ENCODE measurements at regions not wholly inside any gene's neighbourhood (a gene's known extent, or its start where the extent isn't known, plus 50 kb on each side); places are given as distances from the start of the nearest gene placed in this dataset.

DNA sequence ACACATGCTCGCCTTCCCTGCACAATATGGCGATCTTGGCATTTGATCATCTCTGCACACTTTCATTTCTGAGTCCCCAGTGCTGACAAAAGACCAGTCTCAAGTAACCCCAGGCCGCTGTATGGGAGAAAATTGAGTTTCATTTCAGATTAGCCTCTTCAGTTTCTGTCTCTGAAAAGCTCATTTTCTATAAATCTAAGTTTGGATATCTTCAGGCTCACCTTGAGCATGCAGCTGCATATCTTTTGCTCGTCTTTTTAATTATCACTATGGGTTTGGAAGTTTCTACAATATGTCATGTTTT lies 169.1 kb upstream of the MAST4 start:
- no peak for DNase-seq
- H3K9me3 ChIP-seq, result no peaks in the 10 kb centered on the region
- peaks cover 16% of the 10 kb centered on the region for H3K4me1 ChIP-seq
- no peak overlapping the region for H3K4me3 ChIP-seq (ENCODE audit: low read depth, low read length)
- TF ChIP-seq, protein P1, sequence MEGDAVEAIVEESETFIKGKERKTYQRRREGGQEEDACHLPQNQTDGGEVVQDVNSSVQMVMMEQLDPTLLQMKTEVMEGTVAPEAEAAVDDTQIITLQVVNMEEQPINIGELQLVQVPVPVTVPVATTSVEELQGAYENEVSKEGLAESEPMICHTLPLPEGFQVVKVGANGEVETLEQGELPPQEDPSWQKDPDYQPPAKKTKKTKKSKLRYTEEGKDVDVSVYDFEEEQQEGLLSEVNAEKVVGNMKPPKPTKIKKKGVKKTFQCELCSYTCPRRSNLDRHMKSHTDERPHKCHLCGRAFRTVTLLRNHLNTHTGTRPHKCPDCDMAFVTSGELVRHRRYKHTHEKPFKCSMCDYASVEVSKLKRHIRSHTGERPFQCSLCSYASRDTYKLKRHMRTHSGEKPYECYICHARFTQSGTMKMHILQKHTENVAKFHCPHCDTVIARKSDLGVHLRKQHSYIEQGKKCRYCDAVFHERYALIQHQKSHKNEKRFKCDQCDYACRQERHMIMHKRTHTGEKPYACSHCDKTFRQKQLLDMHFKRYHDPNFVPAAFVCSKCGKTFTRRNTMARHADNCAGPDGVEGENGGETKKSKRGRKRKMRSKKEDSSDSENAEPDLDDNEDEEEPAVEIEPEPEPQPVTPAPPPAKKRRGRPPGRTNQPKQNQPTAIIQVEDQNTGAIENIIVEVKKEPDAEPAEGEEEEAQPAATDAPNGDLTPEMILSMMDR (IDR thresholded peaks at IDR 0.05; ENCODE audit: low read depth, low read length), result no peak
- no peaks in the 10 kb centered on the region; the same call in 1 of the 2 replicates for H3K27me3 ChIP-seq
- no peaks in the 10 kb centered on the region for H3K36me3 ChIP-seq

DNA sequence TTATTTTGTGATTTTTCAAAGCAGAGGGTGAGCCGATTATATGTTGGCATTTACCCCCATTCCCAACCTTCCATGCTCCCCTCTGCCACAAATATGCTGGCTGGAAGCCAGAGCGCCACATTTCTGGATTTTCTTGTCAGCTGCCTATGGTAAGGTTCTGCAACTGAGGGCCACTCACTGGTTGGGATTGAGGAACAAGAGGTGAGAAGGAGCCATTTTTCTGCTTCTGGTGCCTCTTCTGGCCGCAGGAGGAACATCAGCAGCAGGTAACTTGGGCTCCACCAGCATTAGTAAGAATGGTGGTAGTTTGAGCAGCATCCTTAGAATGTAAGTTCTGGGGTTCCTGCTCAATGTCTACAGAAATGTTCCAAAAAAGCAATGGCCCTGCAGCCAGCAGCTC lies 159.5 kb upstream of the MAST4 start:
- Histone ChIP-seq H3K36me3 (no peaks in the 10 kb centered on the region), H3K27me3 (no peaks in the 10 kb centered on the region), H3K4me1 (peaks cover 7% of the 10 kb centered on the region), H3K9me3 (no peaks in the 10 kb centered on the region), H3K4me3 (ENCODE audit: low read depth, low read length) (no peak overlapping the region)
- DNase-seq, result peak; percentile 16
- TF ChIP-seq, protein P1 (IDR thresholded peaks at IDR 0.05; ENCODE audit: low read depth, low read length), result peak; percentile 56

DNA sequence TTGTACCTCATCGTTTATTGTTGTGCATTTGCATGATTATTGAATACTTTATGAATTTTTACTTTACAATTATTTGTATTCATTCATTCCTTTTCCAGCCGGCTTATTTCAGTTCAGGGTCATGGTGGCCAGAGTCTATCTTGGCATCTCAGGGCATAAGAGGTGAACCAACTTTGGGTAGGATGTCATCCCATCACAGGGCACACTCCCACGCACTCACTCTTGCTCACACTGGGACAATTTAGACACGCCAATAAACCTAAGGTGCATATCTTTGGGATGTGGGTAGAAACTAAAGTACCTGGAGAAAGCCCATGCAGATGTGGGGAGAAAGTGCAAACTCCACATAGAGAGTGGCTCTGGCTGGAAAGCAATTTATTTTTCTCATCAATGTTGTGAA lies 158.1 kb upstream of the MAST4 start:
- DNase-seq, result no peak
- Histone ChIP-seq H3K4me1 (peaks cover 21% of the 10 kb centered on the region), H3K4me3 (ENCODE audit: low read depth, low read length) (no peak overlapping the region), H3K9me3 (no peaks in the 10 kb centered on the region), H3K36me3 (no peaks in the 10 kb centered on the region), H3K27me3 (no peaks in the 10 kb centered on the region)
- TF ChIP-seq, protein P1 (IDR thresholded peaks at IDR 0.05; ENCODE audit: low read depth, low read length), result no peak

DNA sequence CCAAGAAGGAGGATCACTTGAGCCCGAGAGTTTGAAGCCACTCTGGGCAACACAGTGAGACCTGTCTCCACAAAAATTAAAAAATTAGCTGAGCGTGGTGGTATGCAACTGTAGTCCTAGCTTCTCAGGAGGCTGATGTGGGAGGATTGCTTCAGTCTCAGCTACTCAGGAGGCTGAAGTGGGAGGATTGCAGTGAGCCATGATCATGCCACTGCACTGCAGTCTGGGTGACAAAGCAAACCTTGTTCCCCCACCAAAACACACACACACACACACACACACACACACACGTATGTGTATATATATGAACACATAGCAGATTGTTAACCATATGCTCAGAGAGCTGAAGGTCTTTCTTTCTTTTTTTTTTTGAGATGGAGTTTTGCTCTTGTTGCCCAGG lies 157.5 kb upstream of the MAST4 start:
- Histone ChIP-seq H3K27me3 (no peaks in the 10 kb centered on the region), H3K36me3 (no peaks in the 10 kb centered on the region), H3K4me1 (peaks cover 27% of the 10 kb centered on the region), H3K4me3 (ENCODE audit: low read depth, low read length) (no peak overlapping the region), H3K9me3 (no peaks in the 10 kb centered on the region)
- TF ChIP-seq, protein P1 (IDR thresholded peaks at IDR 0.05; ENCODE audit: low read depth, low read length), result no peak
- no peak for DNase-seq

DNA sequence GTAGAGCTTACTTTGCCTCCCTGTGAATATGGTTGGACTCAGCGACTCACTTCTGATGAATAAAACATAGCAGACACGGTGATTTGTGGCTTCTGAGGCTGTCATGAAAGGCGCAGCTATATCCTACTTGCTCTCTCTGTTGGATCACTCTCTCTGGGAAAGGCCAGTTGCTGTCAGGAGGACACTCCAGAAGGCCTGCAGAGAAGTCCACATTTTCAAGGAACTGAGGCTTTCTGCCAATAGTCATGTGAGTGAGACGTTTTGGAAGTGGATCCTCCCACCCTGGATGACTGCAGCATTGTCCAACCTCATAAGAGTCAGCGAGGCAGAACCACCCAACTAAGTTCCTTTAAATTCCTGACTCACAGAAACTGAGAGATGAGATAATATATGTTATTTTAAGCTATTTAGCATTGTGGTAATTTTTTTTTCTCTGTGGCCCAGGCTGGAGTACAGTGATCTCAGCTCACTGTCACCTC lies 156.0 kb upstream of the MAST4 start:
- H3K4me1 ChIP-seq, result peaks cover 29% of the 10 kb centered on the region
- H3K9me3 ChIP-seq, result no peaks in the 10 kb centered on the region
- DNase-seq, result no peak
- no peak overlapping the region for H3K4me3 ChIP-seq (ENCODE audit: low read depth, low read length)
- no peaks in the 10 kb centered on the region for H3K27me3 ChIP-seq
- H3K36me3 ChIP-seq, result no peaks in the 10 kb centered on the region
- TF ChIP-seq, protein P1 (IDR thresholded peaks at IDR 0.05; ENCODE audit: low read depth, low read length), result no peak

DNA sequence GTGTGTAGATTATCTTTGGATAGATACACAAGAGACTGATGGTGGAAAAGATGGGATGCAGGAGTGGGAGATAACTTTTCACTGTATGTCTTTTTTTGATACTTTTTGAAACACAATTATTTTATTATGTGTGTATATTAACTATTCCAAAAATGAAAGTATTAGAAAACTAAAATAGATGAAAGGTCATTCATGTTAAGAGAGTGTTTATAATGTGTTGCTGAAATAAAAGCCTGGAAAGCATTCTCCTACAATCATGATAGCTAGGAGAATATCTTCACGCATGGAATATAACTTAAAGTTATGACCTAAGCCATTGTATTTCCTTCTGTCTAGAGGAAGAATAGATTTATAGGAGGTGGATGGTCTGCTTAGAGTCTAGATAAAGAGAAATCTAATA lies 154.8 kb upstream of the MAST4 start:
- Histone ChIP-seq H3K27me3 (no peaks in the 10 kb centered on the region), H3K36me3 (no peaks in the 10 kb centered on the region), H3K4me1 (peaks cover 29% of the 10 kb centered on the region), H3K9me3 (no peaks in the 10 kb centered on the region), H3K4me3 (ENCODE audit: low read depth, low read length) (no peak overlapping the region)
- no peak for DNase-seq
- TF ChIP-seq, protein P1 (IDR thresholded peaks at IDR 0.05; ENCODE audit: low read depth, low read length), result no peak

Data from BE2C (cell line).